ENCODE measurements at regions not wholly inside any gene's neighbourhood (a gene's known extent, or its start where the extent isn't known, plus 50 kb on each side); places are given as distances from the start of the nearest gene placed in this dataset.

GRCh38 chr21:38721055-38721454 is 84.7 kb upstream of the ETS2 start:
- ChIA-PET POLR2A (no interaction called here), CTCF (interaction anchor here in 1 of 2 donors (0.7 kb wide), 1 partner anchor 38 kb away, joined by 4 read pairs; no protein-coding TSS in a partner anchor)
- H3K4me1 Mint-ChIP-seq, result no peaks in the 10 kb centered on the region
- no CpG with 5 or more reads among the region's 6 CpGs for WGBS (ENCODE audit: insufficient coverage)
- H3K9me3 Mint-ChIP-seq, result peaks cover 4 to 22% (median 13%) of the 10 kb centered on the region in 3 donors
- H3K27ac Mint-ChIP-seq, result no peak overlapping the region
- DNase-seq (no peak), ATAC-seq (replicated peaks in 1 of 4) (no peak)
- H3K4me3 Mint-ChIP-seq, result no peak overlapping the region
- Histone ChIP-seq H3K27me3 (replicated peaks in 1 of 2; ENCODE audit: control insufficient read depth in 2 of 2, extremely low read depth in 1 of 2, insufficient read depth in 2 of 2, low read length in 1 of 2) (peaks cover 0 to 7% of the 10 kb centered on the region in 2 experiments), H3K36me3 (ENCODE audit: control insufficient read depth in 2 of 2, extremely low read depth in 1 of 2, insufficient read depth in 1 of 2, low read length in 1 of 2) (no peaks in the 10 kb centered on the region), H3K9me3 (peaks cover 2% of the 10 kb centered on the region), H3K27ac (ENCODE audit: low read length) (no peak overlapping the region), H3K4me3 (ENCODE audit: control insufficient read depth in 1 of 2, extremely low read depth in 1 of 2, low read length in 1 of 2) (no peak overlapping the region), H3K4me1 (ENCODE audit: control insufficient read depth in 1 of 2, extremely low read depth in 1 of 2, insufficient read depth in 2 of 2, low read length in 2 of 2) (no peaks in the 10 kb centered on the region)
- no peaks in the 10 kb centered on the region for H3K36me3 Mint-ChIP-seq
- peaks cover 8% of the 10 kb centered on the region in 2 donors for H3K27me3 Mint-ChIP-seq

- Mint-ChIP-seq H3K36me3 (no peaks in the 10 kb centered on the region), H3K9me3 (peaks cover 11 to 28% (median 13%) of the 10 kb centered on the region in 3 donors), H3K4me1 (no peaks in the 10 kb centered on the region), H3K27ac (no peak overlapping the region), H3K27me3 (peaks cover 8% of the 10 kb centered on the region in 2 donors), H3K4me3 (no peak overlapping the region)
- H3K4me3 ChIP-seq (ENCODE audit: control insufficient read depth in 1 of 2, extremely low read depth in 1 of 2, low read length in 1 of 2), result no peak overlapping the region
- 92% methylated on average over 2 of the region's 6 CpGs for WGBS (ENCODE audit: insufficient coverage)
- CTCF ChIA-PET, result interaction anchor here in 1 of 2 donors (0.6 kb wide), 1 partner anchor 774 kb away, joined by 9 read pairs; no protein-coding TSS in a partner anchor
- DNase-seq (no peak), ATAC-seq (replicated peaks in 1 of 4) (no peak)
- no peak overlapping the region for H3K27ac ChIP-seq (ENCODE audit: low read length)
- H3K36me3 ChIP-seq (ENCODE audit: control insufficient read depth in 2 of 2, extremely low read depth in 1 of 2, insufficient read depth in 1 of 2, low read length in 1 of 2), result no peaks in the 10 kb centered on the region
- H3K27me3 ChIP-seq (replicated peaks in 1 of 2; ENCODE audit: control insufficient read depth in 2 of 2, extremely low read depth in 1 of 2, insufficient read depth in 2 of 2, low read length in 1 of 2), result peaks cover 0 to 7% of the 10 kb centered on the region in 2 experiments
- no peaks in the 10 kb centered on the region for H3K4me1 ChIP-seq (ENCODE audit: control insufficient read depth in 1 of 2, extremely low read depth in 1 of 2, insufficient read depth in 2 of 2, low read length in 2 of 2)
- POLR2A ChIA-PET, result no interaction called here
- peaks cover 2% of the 10 kb centered on the region for H3K9me3 ChIP-seq
Measured at GRCh38 chr21:38721958-38722357, 83.8 kb upstream of the ETS2 start.

GRCh38 chr21:38725196-38726157 is 80.3 kb upstream of the ETS2 start:
- Histone ChIP-seq H3K9me3 (peaks cover 2% of the 10 kb centered on the region), H3K27me3 (replicated peaks in 1 of 2; ENCODE audit: control insufficient read depth in 2 of 2, extremely low read depth in 1 of 2, insufficient read depth in 2 of 2, low read length in 1 of 2) (peaks cover 0 to 14% of the 10 kb centered on the region in 2 experiments), H3K4me1 (ENCODE audit: control insufficient read depth in 1 of 2, extremely low read depth in 1 of 2, insufficient read depth in 2 of 2, low read length in 2 of 2) (no peaks in the 10 kb centered on the region), H3K36me3 (ENCODE audit: control insufficient read depth in 2 of 2, extremely low read depth in 1 of 2, insufficient read depth in 1 of 2, low read length in 1 of 2) (no peaks in the 10 kb centered on the region), H3K27ac (ENCODE audit: low read length) (no peak overlapping the region), H3K4me3 (ENCODE audit: control insufficient read depth in 1 of 2, extremely low read depth in 1 of 2, low read length in 1 of 2) (no peak overlapping the region)
- POLR2A ChIA-PET, result interaction anchor here in 1 of 2 donors (0.6 kb wide), 1 partner anchor 47 kb away, joined by 3 read pairs; no protein-coding TSS in a partner anchor
- Mint-ChIP-seq H3K36me3 (no peaks in the 10 kb centered on the region), H3K4me3 (no peak overlapping the region), H3K4me1 (no peaks in the 10 kb centered on the region), H3K27me3 (peaks cover 8 to 13% of the 10 kb centered on the region in 2 donors), H3K9me3 (peaks cover 11 to 28% (median 13%) of the 10 kb centered on the region in 3 donors), H3K27ac (no peak overlapping the region)
- no peak for ATAC-seq (replicated peaks in 1 of 4)
- no peak for DNase-seq
- CTCF ChIA-PET, result interaction anchor here (0.5 to 0.6 kb wide), 2 partner anchors 22 to 995 kb away, joined by 3 to 7 read pairs; no protein-coding TSS in a partner anchor
- WGBS (ENCODE audit: insufficient coverage), result no CpG with 5 or more reads among the region's 5 CpGs

- peaks cover 2% of the 10 kb centered on the region for H3K9me3 ChIP-seq
- Mint-ChIP-seq H3K4me1 (no peaks in the 10 kb centered on the region), H3K9me3 (peaks cover 11 to 28% (median 13%) of the 10 kb centered on the region in 3 donors), H3K27ac (no peak overlapping the region), H3K27me3 (peaks cover 8 to 13% of the 10 kb centered on the region in 2 donors), H3K4me3 (no peak overlapping the region), H3K36me3 (no peaks in the 10 kb centered on the region)
- no peak for ATAC-seq (replicated peaks in 1 of 4)
- H3K4me3 ChIP-seq (ENCODE audit: control insufficient read depth in 1 of 2, extremely low read depth in 1 of 2, low read length in 1 of 2), result no peak overlapping the region
- DNase-seq, result no peak
- H3K4me1 ChIP-seq (ENCODE audit: control insufficient read depth in 1 of 2, extremely low read depth in 1 of 2, insufficient read depth in 2 of 2, low read length in 2 of 2), result no peaks in the 10 kb centered on the region
- H3K27me3 ChIP-seq (replicated peaks in 1 of 2; ENCODE audit: control insufficient read depth in 2 of 2, extremely low read depth in 1 of 2, insufficient read depth in 2 of 2, low read length in 1 of 2), result peaks cover 0 to 14% of the 10 kb centered on the region in 2 experiments
- ChIA-PET POLR2A (interaction anchor here in 1 of 2 donors (0.6 kb wide), 1 partner anchor 48 kb away, joined by 3 read pairs; no protein-coding TSS in a partner anchor), CTCF (no interaction called here)
- no peak overlapping the region for H3K27ac ChIP-seq (ENCODE audit: low read length)
- no peaks in the 10 kb centered on the region for H3K36me3 ChIP-seq (ENCODE audit: control insufficient read depth in 2 of 2, extremely low read depth in 1 of 2, insufficient read depth in 1 of 2, low read length in 1 of 2)
- no CpG with 5 or more reads among the region's 1 CpG for WGBS (ENCODE audit: insufficient coverage)
Measured at GRCh38 chr21:38726482-38726881, 79.2 kb upstream of the ETS2 start.

- Mint-ChIP-seq H3K9me3 (peaks cover 11 to 24% (median 13%) of the 10 kb centered on the region in 3 donors), H3K36me3 (no peaks in the 10 kb centered on the region), H3K4me3 (no peak overlapping the region), H3K27me3 (peaks cover 5 to 17% of the 10 kb centered on the region in 2 donors), H3K4me1 (peaks cover 5% of the 10 kb centered on the region in 3 donors), H3K27ac (no peak overlapping the region)
- Histone ChIP-seq H3K9me3 (peaks cover 2% of the 10 kb centered on the region), H3K4me3 (ENCODE audit: control insufficient read depth in 1 of 2, extremely low read depth in 1 of 2, low read length in 1 of 2) (no peak overlapping the region), H3K36me3 (ENCODE audit: control insufficient read depth in 2 of 2, extremely low read depth in 1 of 2, insufficient read depth in 1 of 2, low read length in 1 of 2) (no peaks in the 10 kb centered on the region), H3K4me1 (ENCODE audit: control insufficient read depth in 1 of 2, extremely low read depth in 1 of 2, insufficient read depth in 2 of 2, low read length in 2 of 2) (peaks cover 2 to 5% of the 10 kb centered on the region in 2 experiments), H3K27me3 (replicated peaks in 1 of 2; ENCODE audit: control insufficient read depth in 2 of 2, extremely low read depth in 1 of 2, insufficient read depth in 2 of 2, low read length in 1 of 2) (peaks cover 0 to 21% of the 10 kb centered on the region in 2 experiments), H3K27ac (ENCODE audit: low read length) (no peak overlapping the region)
- ChIA-PET CTCF (no interaction called here), POLR2A (no interaction called here)
- DNase-seq (no peak), ATAC-seq (replicated peaks in 1 of 4) (no peak)
- WGBS (ENCODE audit: insufficient coverage), result no CpG with 5 or more reads among the region's 1 CpG
Measured at GRCh38 chr21:38729291-38729690, 76.4 kb upstream of the ETS2 start.

- peaks cover 7 to 18% (median 8%) of the 10 kb centered on the region in 3 donors for H3K9me3 Mint-ChIP-seq
- ChIA-PET CTCF (no interaction called here), POLR2A (no interaction called here)
- Histone ChIP-seq H3K27me3 (replicated peaks in 1 of 2; ENCODE audit: control insufficient read depth in 2 of 2, extremely low read depth in 1 of 2, insufficient read depth in 2 of 2, low read length in 1 of 2) (peaks cover 0 to 23% of the 10 kb centered on the region in 2 experiments), H3K27ac (ENCODE audit: low read length) (no peak overlapping the region), H3K9me3 (peaks cover 2% of the 10 kb centered on the region), H3K36me3 (ENCODE audit: control insufficient read depth in 2 of 2, extremely low read depth in 1 of 2, insufficient read depth in 1 of 2, low read length in 1 of 2) (no peaks in the 10 kb centered on the region), H3K4me1 (ENCODE audit: control insufficient read depth in 1 of 2, extremely low read depth in 1 of 2, insufficient read depth in 2 of 2, low read length in 2 of 2) (peaks cover 6% of the 10 kb centered on the region in 2 experiments), H3K4me3 (ENCODE audit: control insufficient read depth in 1 of 2, extremely low read depth in 1 of 2, low read length in 1 of 2) (no peak overlapping the region)
- H3K36me3 Mint-ChIP-seq, result no peaks in the 10 kb centered on the region
- no peak overlapping the region for H3K4me3 Mint-ChIP-seq
- peaks cover 9 to 19% of the 10 kb centered on the region in 2 donors for H3K27me3 Mint-ChIP-seq
- ATAC-seq (replicated peaks in 1 of 4), result no peak
- H3K27ac Mint-ChIP-seq, result no peak overlapping the region
- peaks cover 7 to 9% (median 9%) of the 10 kb centered on the region in 3 donors for H3K4me1 Mint-ChIP-seq
- WGBS (ENCODE audit: insufficient coverage), result 83% methylated on average over 3 of the region's 8 CpGs
- DNase-seq, result no peak
Measured at GRCh38 chr21:38729754-38730379, 75.9 kb upstream of the ETS2 start.
